Breast epithelium (tissue), 3 donors: ENCODE measurements at regions not wholly inside any gene's neighbourhood (a gene's known extent, or its start where the extent isn't known, plus 50 kb on each side); places are given as distances from the start of the nearest gene placed in this dataset.

ENCODE experiments used
- POLR2A ChIP-seq: fragments of 450-650 bp; IDR thresholded peaks from one replicate; pipeline ENCODE4 v1.6.1; 2016; ENCODE audit warnings: antibody characterized with exemption, mild to moderate bottlenecking, moderate library complexity
- POLR2AphosphoS5 ChIP-seq, 3 donors: sonication (generic); formaldehyde crosslinking; IDR thresholded peaks; one replicate each; pipeline ENCODE4 v1.6.1; 2017; ENCODE audit warnings: antibody characterized with exemption in 3 of 3
- TF ChIP-seq, protein P1 (sequence below), 3 donors: fragments of 450-650 bp; IDR thresholded peaks; one replicate each; pipeline ENCODE4 v1.5.1; 2016 to 2017; ENCODE audit warnings: antibody characterized with exemption in 3 of 3, mild to moderate bottlenecking in 3 of 3, moderate library complexity in 3 of 3

DNA sequence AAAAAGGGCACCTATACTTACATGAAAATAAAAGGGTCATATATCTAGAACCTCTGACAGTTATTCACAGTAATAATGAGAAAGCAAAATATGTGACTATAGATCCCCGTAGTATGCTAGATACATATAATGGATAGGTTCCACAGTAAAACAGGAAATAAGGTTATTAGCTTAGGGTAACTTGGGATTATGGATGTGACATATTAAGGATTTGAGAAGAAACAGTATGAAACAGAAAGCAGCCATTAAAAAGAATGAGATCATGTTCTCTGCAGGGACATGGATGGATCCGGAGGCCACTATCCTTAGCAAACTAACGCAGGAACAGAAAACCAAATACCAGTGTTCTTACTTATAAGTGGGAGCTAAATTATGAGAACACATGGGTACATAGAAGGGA lies 1547.3 kb downstream of the BRINP3 start:
- TF ChIP-seq, protein P1, sequence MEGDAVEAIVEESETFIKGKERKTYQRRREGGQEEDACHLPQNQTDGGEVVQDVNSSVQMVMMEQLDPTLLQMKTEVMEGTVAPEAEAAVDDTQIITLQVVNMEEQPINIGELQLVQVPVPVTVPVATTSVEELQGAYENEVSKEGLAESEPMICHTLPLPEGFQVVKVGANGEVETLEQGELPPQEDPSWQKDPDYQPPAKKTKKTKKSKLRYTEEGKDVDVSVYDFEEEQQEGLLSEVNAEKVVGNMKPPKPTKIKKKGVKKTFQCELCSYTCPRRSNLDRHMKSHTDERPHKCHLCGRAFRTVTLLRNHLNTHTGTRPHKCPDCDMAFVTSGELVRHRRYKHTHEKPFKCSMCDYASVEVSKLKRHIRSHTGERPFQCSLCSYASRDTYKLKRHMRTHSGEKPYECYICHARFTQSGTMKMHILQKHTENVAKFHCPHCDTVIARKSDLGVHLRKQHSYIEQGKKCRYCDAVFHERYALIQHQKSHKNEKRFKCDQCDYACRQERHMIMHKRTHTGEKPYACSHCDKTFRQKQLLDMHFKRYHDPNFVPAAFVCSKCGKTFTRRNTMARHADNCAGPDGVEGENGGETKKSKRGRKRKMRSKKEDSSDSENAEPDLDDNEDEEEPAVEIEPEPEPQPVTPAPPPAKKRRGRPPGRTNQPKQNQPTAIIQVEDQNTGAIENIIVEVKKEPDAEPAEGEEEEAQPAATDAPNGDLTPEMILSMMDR (IDR thresholded peaks at IDR 0.05) = no peak
- TF ChIP-seq POLR2A = no peak
- TF ChIP-seq POLR2AphosphoS5 (IDR thresholded peaks at IDR 0.05) = no peak
